ENCODE measurements at regions not wholly inside any gene's neighbourhood (a gene's known extent, or its start where the extent isn't known, plus 50 kb on each side); places are given as distances from the start of the nearest gene placed in this dataset.

GRCh38 chr6:163646866-163647265 is 232.3 kb downstream of the QKI start:
- no peak for TF ChIP-seq ESRRG (CRISPR knock-in tag; IDR thresholded peaks at IDR 0.05)
- ATAC-seq, result no peak

- ATAC-seq, result no peak
- TF ChIP-seq BACH2 (CRISPR knock-in tag; IDR thresholded peaks at IDR 0.05; ENCODE audit: borderline replicate concordance) (no peak), CSDC2 (CRISPR knock-in tag; IDR thresholded peaks at IDR 0.05) (no peak), PPARA (CRISPR knock-in tag; IDR thresholded peaks at IDR 0.05; ENCODE audit: borderline replicate concordance) (no peak), GLIS3 (CRISPR knock-in tag; IDR thresholded peaks at IDR 0.05) (no peak), PATZ1 (CRISPR knock-in tag; IDR thresholded peaks at IDR 0.05; ENCODE audit: borderline replicate concordance) (no peak), ZFP3 (CRISPR knock-in tag; IDR thresholded peaks at IDR 0.05) (no peak), ZNF8 (CRISPR knock-in tag; IDR thresholded peaks at IDR 0.05) (no peak), SNAI2 (CRISPR knock-in tag; IDR thresholded peaks at IDR 0.05) (no peak), ZC3H10 (CRISPR knock-in tag; IDR thresholded peaks at IDR 0.05) (no peak), TCF4 (CRISPR knock-in tag; IDR thresholded peaks at IDR 0.05; ENCODE audit: borderline replicate concordance) (no peak), RARB (CRISPR knock-in tag; IDR thresholded peaks at IDR 0.05) (no peak), ESRRG (CRISPR knock-in tag; IDR thresholded peaks at IDR 0.05) (no peak), POU6F1 (CRISPR knock-in tag; IDR thresholded peaks at IDR 0.05; ENCODE audit: borderline replicate concordance, low read depth) (no peak), ISL1 (CRISPR knock-in tag; IDR thresholded peaks at IDR 0.05) (no peak), TOX (CRISPR knock-in tag; IDR thresholded peaks at IDR 0.05; ENCODE audit: borderline replicate concordance) (no peak), CSRNP3 (CRISPR knock-in tag; IDR thresholded peaks at IDR 0.05) (no peak), CREB5 (CRISPR knock-in tag; IDR thresholded peaks at IDR 0.05; ENCODE audit: low read depth) (no peak), TSHZ2 (CRISPR knock-in tag; IDR thresholded peaks at IDR 0.05) (no peak), ZNF565 (CRISPR knock-in tag; conservative IDR thresholded peaks at IDR 0.05; ENCODE audit: low read depth) (no peak)
Observed at GRCh38 chr6:163646133-163646532, 231.6 kb downstream of the QKI start.

- no peak for ATAC-seq
- TF ChIP-seq PPARA (CRISPR knock-in tag; IDR thresholded peaks at IDR 0.05; ENCODE audit: borderline replicate concordance) (no peak), PATZ1 (CRISPR knock-in tag; IDR thresholded peaks at IDR 0.05; ENCODE audit: borderline replicate concordance) (no peak), CREB5 (CRISPR knock-in tag; IDR thresholded peaks at IDR 0.05; ENCODE audit: low read depth) (no peak), RARB (CRISPR knock-in tag; IDR thresholded peaks at IDR 0.05) (no peak), TOX (CRISPR knock-in tag; IDR thresholded peaks at IDR 0.05; ENCODE audit: borderline replicate concordance) (no peak), ZNF8 (CRISPR knock-in tag; IDR thresholded peaks at IDR 0.05) (no peak), ISL1 (CRISPR knock-in tag; IDR thresholded peaks at IDR 0.05) (no peak), ZNF70 (CRISPR knock-in tag; IDR thresholded peaks at IDR 0.05) (no peak), GLIS3 (CRISPR knock-in tag; IDR thresholded peaks at IDR 0.05) (no peak), BACH2 (CRISPR knock-in tag; IDR thresholded peaks at IDR 0.05; ENCODE audit: borderline replicate concordance) (no peak), ARNTL (CRISPR knock-in tag; IDR thresholded peaks at IDR 0.05; ENCODE audit: borderline replicate concordance, low read depth) (no peak), CSRNP3 (CRISPR knock-in tag; IDR thresholded peaks at IDR 0.05) (no peak), POU6F1 (CRISPR knock-in tag; IDR thresholded peaks at IDR 0.05; ENCODE audit: borderline replicate concordance, low read depth) (no peak)
Observed at GRCh38 chr6:163645560-163645959, 231.0 kb downstream of the QKI start.

Data from SK-N-SH treated with all-trans-retinoic acid at 6 μM for 48 hours (cell line).